T-helper 2 cell (primary cell): ENCODE measurements at regions not wholly inside any gene's neighbourhood (a gene's known extent, or its start where the extent isn't known, plus 50 kb on each side); places are given as distances from the start of the nearest gene placed in this dataset.
A peak's percentile ranks its signal among the peaks of the same experiment; 100 is the strongest.

Source experiments
- DNase-seq, 5 experiments: peaks; one replicate each; pipeline versions ENCODE4 v3.0.0 to v3.0.0-alpha.2; 2012 to 2022

DNA sequence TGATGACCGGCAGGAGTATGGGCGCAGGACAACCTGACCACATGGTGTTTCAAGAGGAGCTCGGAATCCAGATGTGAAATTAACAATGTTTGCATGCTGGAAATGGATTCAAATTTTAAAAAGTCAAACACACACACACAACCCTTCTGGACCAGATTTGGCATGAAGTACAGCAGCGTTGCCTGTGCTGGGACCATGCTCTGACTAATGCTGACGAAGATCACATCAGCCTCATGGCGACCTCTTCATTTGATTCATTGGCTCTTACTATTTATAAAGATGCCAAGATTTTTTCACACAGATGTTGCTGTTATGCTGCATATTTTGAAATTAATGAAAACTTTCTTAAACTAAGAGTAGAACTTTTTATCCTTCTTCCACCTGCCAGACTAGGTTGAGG lies 926.6 kb upstream of the TMEM132C start:
- DNase-seq, result no peak

GRCh38 chr12:127342861-127343260 lies 924.1 kb upstream of the TMEM132C start:
- no peak for DNase-seq

DNA sequence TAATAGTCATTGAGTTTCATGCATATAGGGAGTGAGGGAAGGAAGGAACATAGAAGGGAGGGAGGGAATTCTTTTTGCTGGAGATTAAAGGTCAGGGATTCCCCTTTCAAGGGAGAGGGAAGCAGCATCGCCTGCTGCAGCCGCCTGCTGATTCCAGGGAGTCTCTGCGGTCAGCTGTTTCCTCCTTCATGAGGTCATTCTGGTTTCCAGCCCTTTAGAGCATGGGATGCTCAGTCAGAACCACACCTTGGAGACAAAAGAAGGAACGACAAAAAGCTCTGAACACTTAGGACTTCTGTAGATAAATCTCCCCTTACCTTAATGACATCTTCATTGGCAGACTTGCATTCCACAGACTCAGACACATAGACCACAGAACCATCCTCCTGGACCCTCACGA lies 923.0 kb upstream of the TMEM132C start:
- no peak for DNase-seq

DNA sequence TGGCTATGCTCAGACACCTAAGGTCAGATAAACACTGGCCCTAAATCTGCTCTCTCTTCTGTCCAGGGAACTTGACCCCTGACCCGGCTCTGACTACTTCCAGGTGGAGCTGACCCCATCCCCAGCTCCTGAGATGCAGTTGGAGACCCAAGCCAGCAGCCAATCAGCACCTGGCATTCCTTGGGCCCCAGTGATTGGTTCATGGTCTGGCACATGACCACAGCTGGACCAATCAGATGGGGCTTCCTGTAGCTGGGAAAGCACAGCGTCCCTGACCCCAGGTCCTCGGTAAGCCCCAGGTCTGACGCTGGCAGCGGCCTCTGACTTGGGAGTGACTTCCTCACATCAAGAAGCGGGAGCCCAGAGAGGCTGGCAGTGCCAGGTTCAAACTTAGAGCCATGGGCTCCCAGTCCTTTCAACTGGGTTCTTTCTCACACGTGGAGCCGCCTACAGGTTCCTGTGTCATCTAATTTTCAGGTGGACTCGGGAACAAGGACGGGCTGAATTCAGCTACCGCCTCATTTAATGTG lies 915.4 kb upstream of the TMEM132C start:
- DNase-seq, result no peak

DNA sequence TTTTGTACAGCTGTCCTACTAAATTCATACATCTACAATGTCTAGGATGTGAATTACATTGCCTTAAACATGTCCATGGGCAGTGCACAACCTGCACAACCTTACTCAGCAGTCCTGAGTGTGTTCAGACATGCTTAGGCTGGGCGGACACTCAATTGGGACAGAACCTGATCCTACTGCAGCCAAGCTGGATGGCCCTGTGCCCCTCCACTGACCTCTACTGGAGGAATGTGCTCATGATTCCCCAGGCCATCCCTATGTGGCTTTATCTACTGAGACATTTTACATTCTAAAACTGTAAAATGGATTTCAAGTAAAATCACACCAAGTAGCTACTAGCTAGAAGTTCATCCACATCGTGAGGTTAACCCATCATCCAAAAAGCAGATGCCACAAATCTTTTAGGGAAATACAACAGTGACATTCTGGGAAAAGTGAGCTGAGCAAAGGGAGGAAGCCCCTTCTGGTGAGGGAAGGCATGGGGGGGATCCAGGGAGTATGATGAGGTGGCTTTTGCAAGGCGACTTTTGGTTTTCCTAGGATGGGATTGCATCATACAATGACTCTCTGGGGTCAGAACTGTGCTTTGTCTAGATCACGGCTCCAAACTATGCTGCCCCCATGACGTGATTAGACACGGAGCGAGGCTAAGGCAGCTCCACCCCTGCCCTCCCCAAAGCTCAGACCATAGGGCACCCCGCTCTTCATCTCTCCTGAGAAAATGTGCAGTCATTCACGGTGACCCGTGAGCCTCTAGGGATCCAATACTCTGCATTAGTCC lies 911.7 kb upstream of the TMEM132C start:
- no peak for DNase-seq

GRCh38 chr12:127358888-127359287 lies 908.1 kb upstream of the TMEM132C start:
- DNase-seq, result no peak

DNA sequence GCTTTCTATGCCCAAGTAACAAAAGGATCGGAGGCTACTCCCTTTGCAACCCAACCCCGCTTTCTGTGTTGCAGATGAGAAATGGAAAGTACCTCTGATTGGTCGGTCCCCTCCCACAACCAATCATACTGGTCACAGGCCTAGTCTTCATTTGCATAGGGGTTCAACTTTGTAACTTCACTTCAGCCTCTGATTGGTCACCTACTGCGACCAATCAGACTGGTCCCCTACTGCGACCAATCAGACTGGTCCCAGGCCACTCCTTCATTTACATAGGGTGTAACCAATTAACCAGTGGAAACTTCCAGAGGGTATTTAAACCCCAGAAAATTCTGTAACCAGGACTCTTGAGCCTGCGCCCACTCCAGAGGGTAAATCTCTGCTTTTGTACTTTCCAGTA lies 906.4 kb upstream of the TMEM132C start:
- no peak for DNase-seq

DNA sequence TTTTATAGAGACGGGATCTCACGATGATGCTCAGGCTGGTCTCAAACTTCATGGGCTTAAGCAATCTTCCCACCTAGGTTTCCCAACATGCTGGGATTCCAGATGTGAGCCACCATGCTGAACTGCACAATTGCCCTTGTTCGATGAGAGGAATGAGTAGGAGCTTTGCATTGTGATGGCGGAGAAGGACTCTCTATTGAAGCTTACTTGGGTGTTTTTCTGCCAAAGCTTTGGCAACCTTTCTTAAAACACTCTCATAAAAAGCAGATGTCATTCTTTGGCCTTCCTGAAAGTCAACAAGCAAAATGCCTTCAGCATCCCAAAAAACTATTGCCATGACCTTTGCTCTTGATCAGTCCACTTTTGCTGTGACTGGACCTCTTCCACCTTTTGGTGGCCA lies 904.8 kb upstream of the TMEM132C start:
- no peak for DNase-seq

- DNase-seq, result no peak
These were observed 903.6 kb upstream of the TMEM132C start for GRCh38 chr12:127363392-127363791.

- no peak for DNase-seq
These were observed 893.4 kb upstream of the TMEM132C start for GRCh38 chr12:127373559-127373958.

DNA sequence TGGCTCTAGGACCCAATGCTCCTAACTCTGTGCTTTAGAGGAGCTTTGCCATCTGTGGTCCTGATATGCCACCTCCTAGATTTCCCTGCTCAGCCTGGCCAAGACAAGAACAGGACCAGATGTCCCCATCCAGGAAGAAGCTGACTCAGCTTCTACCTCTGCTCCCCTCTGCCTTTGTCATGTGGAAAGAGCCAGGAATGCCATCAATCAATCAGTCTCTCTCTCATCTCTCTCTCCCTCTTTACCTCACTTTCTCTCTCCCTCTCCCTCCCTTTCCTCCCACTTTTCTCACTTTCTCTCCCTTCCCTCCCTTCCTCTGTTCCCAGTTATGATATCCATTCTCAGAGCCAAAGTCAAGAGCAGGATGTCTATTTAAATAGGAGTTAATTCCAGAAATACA lies 892.5 kb upstream of the TMEM132C start:
- DNase-seq, result no peak

GRCh38 chr12:127381043-127381668 lies 885.8 kb upstream of the TMEM132C start:
- DNase-seq, result peak in 1 of 5 experiments; percentile 64

- no peak for DNase-seq
These were observed 885.3 kb upstream of the TMEM132C start for GRCh38 chr12:127381681-127382080.

- no peak for DNase-seq
These were observed 883.7 kb upstream of the TMEM132C start for GRCh38 chr12:127383281-127383680.

- DNase-seq, result no peak
These were observed 880.2 kb upstream of the TMEM132C start for GRCh38 chr12:127386723-127387122.

GRCh38 chr12:127388985-127389384 lies 878.0 kb upstream of the TMEM132C start:
- no peak for DNase-seq

GRCh38 chr12:127389923-127390322 lies 877.0 kb upstream of the TMEM132C start:
- no peak for DNase-seq

GRCh38 chr12:127393465-127393864 lies 873.5 kb upstream of the TMEM132C start:
- no peak for DNase-seq

GRCh38 chr12:127393896-127394295 lies 873.1 kb upstream of the TMEM132C start:
- DNase-seq, result no peak

DNA sequence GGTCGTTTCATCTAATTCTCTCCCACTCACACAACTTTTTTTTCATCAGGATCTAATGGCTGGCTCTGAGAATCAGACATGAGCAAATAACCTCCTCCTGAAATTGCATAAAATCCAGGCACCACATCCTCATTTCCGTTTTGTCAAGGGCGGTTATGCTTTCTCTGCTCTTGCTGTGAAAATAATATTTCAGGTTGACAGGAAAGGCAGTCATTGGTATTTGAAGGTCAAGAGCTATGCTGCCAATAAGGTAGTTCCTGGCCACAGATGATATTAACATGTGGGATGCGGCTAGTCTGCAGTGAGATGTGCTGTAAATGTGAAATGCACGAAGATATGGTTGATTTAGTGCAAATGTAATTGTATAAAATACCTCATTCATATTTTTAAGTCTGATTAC lies 870.2 kb upstream of the TMEM132C start:
- no peak for DNase-seq

DNA sequence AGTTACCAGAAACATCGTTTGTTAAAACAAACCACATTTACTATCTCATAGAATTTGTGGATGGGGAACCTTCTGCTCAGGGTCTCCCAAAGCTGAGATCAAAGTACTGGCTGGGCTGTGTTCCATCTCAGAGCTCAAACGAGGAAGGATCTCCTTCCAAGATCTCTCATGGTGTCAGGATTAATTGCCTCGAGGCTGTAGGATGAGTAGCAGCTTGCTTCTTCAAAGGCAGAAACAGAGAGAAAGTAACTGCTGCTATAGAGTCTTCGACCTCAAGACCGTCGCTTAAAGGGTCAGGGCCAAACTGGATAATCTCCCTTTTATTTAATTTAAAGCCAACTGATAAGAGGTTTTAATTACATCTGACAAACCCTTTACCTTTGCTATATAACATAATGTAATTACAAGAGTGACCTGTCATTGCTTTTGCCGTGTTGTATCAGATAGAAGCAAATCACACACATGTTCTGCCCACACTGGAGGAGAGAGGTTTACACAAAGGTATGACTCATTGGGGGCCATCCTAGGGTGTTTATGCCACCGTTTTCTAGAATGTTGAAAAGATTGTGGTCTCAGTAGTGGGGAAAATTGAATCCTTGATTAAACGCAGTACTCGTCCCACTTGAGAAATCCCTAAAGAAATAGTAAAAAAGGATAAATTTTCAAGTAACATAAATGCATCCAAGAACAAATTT lies 868.8 kb upstream of the TMEM132C start:
- DNase-seq, result no peak

GRCh38 chr12:127399451-127399850 lies 867.5 kb upstream of the TMEM132C start:
- DNase-seq, result no peak

DNA sequence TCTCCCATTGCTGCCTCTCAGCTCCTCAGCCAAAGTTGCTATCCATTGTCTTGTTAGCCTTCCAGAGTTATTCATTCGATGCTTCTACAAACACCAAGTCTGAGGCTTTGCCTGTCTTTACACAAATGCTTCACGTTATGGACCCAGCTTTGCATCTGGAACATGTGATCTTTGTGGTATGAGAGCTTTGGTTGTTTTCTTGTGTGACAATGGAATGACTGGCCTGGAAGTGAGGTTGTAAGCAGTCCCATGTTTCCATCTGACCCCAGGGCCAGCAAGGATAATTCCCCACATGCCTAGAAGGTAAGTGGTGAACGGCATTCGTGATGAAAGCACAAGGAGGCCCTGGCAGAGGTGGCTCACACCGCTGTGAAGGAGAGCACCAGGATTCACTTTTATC lies 866.7 kb upstream of the TMEM132C start:
- DNase-seq, result no peak

GRCh38 chr12:127401005-127401404 lies 866.0 kb upstream of the TMEM132C start:
- DNase-seq, result no peak
